PC-9 (cell line): ENCODE measurements at regions not wholly inside any gene's neighbourhood (a gene's known extent, or its start where the extent isn't known, plus 50 kb on each side); places are given as distances from the start of the nearest gene placed in this dataset.

ENCODE experiments used
- EZH2 ChIP-seq: fragments of 200-600 bp; sonication (generic); IDR thresholded peaks from 2 replicates; pipeline ENCODE4 v1.8.0; 2017; ENCODE audit warnings: antibody characterized with exemption, low read depth
- TF ChIP-seq, protein P1 (sequence below): fragments of 200-600 bp; sonication (generic); conservative IDR thresholded peaks from 2 replicates; pipeline ENCODE4 v1.6.1; 2017; ENCODE audit warnings: mixed run types, antibody characterized with exemption, mild to moderate bottlenecking, moderate library complexity

- TF ChIP-seq, protein P1, sequence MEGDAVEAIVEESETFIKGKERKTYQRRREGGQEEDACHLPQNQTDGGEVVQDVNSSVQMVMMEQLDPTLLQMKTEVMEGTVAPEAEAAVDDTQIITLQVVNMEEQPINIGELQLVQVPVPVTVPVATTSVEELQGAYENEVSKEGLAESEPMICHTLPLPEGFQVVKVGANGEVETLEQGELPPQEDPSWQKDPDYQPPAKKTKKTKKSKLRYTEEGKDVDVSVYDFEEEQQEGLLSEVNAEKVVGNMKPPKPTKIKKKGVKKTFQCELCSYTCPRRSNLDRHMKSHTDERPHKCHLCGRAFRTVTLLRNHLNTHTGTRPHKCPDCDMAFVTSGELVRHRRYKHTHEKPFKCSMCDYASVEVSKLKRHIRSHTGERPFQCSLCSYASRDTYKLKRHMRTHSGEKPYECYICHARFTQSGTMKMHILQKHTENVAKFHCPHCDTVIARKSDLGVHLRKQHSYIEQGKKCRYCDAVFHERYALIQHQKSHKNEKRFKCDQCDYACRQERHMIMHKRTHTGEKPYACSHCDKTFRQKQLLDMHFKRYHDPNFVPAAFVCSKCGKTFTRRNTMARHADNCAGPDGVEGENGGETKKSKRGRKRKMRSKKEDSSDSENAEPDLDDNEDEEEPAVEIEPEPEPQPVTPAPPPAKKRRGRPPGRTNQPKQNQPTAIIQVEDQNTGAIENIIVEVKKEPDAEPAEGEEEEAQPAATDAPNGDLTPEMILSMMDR = no peak
- TF ChIP-seq EZH2 = no peak
These were observed 99.1 kb upstream of the AGTR1 start for GRCh38 chr3:148598619-148599018.
